ENCODE measurements at regions not wholly inside any gene's neighbourhood (a gene's known extent, or its start where the extent isn't known, plus 50 kb on each side); places are given as distances from the start of the nearest gene placed in this dataset.

GRCh38 chr7:116443101-116443523 is 56.4 kb upstream of the CAV2 start:
- TF ChIP-seq CTCF (IDR thresholded peaks at IDR 0.05) (no peak), POLR2A (IDR thresholded peaks at IDR 0.05) (no peak)

All from uterus (tissue), 2 donors.